ENCODE measurements at regions not wholly inside any gene's neighbourhood (a gene's known extent, or its start where the extent isn't known, plus 50 kb on each side); places are given as distances from the start of the nearest gene placed in this dataset.
A peak's percentile ranks its signal among the peaks of the same experiment; 100 is the strongest.

GRCh38 chr2:180734382-180734781 lies 246.0 kb upstream of the UBE2E3 start:
- no peak for DNase-seq

GRCh38 chr2:180733330-180733729 lies 247.1 kb upstream of the UBE2E3 start:
- no peak for DNase-seq

- no peak for DNase-seq
These were observed 248.1 kb upstream of the UBE2E3 start for GRCh38 chr2:180732337-180732736.

- DNase-seq: no peak
These were observed 249.4 kb upstream of the UBE2E3 start for GRCh38 chr2:180730976-180731375.

- no peak for DNase-seq
These were observed 251.4 kb upstream of the UBE2E3 start for GRCh38 chr2:180728928-180729559.

- DNase-seq: no peak
These were observed 256.7 kb upstream of the UBE2E3 start for GRCh38 chr2:180723712-180724111.

- no peak for DNase-seq
These were observed 257.7 kb upstream of the UBE2E3 start for GRCh38 chr2:180722551-180723239.

- peak; percentile 70 for DNase-seq
These were observed 259.6 kb upstream of the UBE2E3 start for GRCh38 chr2:180720829-180721228.

GRCh38 chr2:180717588-180717987 lies 262.8 kb upstream of the UBE2E3 start:
- no peak for DNase-seq

- DNase-seq: no peak
These were observed 263.9 kb upstream of the UBE2E3 start for GRCh38 chr2:180716186-180717180.

- DNase-seq: no peak
These were observed 265.4 kb upstream of the UBE2E3 start for GRCh38 chr2:180715044-180715443.

GRCh38 chr2:180709392-180710145 lies 270.8 kb upstream of the UBE2E3 start:
- DNase-seq: no peak

GRCh38 chr2:180707884-180708205 lies 272.6 kb upstream of the UBE2E3 start:
- DNase-seq: no peak

- DNase-seq: no peak
These were observed 273.1 kb upstream of the UBE2E3 start for GRCh38 chr2:180707175-180707883.

GRCh38 chr2:180706694-180707093 lies 273.7 kb upstream of the UBE2E3 start:
- no peak for DNase-seq

- no peak for DNase-seq
These were observed 274.9 kb upstream of the UBE2E3 start for GRCh38 chr2:180705551-180705950.

- DNase-seq: no peak
These were observed 275.3 kb upstream of the UBE2E3 start for GRCh38 chr2:180705122-180705521.

GRCh38 chr2:180699657-180700361 lies 280.6 kb upstream of the UBE2E3 start:
- no peak for DNase-seq

- DNase-seq: no peak
These were observed 281.7 kb upstream of the UBE2E3 start for GRCh38 chr2:180698668-180699067.

- no peak for DNase-seq
These were observed 284.6 kb upstream of the UBE2E3 start for GRCh38 chr2:180695586-180696401.

Measured in NCI-H526 treated with DMSO at 0.1 percent for 48 hours (cell line).